Neural cell (in vitro differentiated cells): ENCODE measurements at regions not wholly inside any gene's neighbourhood (a gene's known extent, or its start where the extent isn't known, plus 50 kb on each side); places are given as distances from the start of the nearest gene placed in this dataset.

Experiments used
- H2AFZ ChIP-seq: fragments of 200-600, 300-800 bp; sonication (generic), shearing (Covaris generic); 2 replicates; pipeline ENCODE4 v1.6.0; 2014; ENCODE audit warnings: low read depth, mild to moderate bottlenecking, antibody characterized with exemption, low read length, moderate library complexity
- H3F3A ChIP-seq: fragments of 200-600 bp; shearing (Covaris generic); 2 replicates; pipeline ENCODE4 v1.6.1; 2016; ENCODE audit warnings: mild to moderate bottlenecking, moderate library complexity, mixed read lengths, antibody characterized with exemption, low read length; ENCODE audit not compliant: insufficient read depth, poor library complexity, severe bottlenecking
- H3K27ac ChIP-seq: fragments of 200-600, 300-800 bp; sonication (generic), shearing (Covaris generic); 2 replicates; pipeline ENCODE4 v1.5.1; 2014; ENCODE audit warnings: mild to moderate bottlenecking, low read length, moderate library complexity
- H3K27me3 ChIP-seq: fragments of 300-800, 200-600 bp; sonication (generic), shearing (Covaris generic); 2 replicates; pipeline ENCODE4 v1.6.0; 2014; ENCODE audit warnings: mild to moderate bottlenecking, low read depth, low read length, moderate library complexity; ENCODE audit not compliant: insufficient read depth
- H3K36me3 ChIP-seq: fragments of 300-800, 200-600 bp; sonication (generic), shearing (Covaris generic); 2 replicates; pipeline ENCODE4 v1.5.1; 2014; ENCODE audit warnings: mild to moderate bottlenecking, antibody characterized with exemption, low read length, moderate library complexity; ENCODE audit not compliant: insufficient read depth
- H3K4me2 ChIP-seq: fragments of 300-800, 200-600 bp; sonication (generic), shearing (Covaris generic); 2 replicates; pipeline ENCODE4 v1.6.0; 2014; ENCODE audit warnings: mild to moderate bottlenecking, low read length
- H3K4me3 ChIP-seq: fragments of 300-800, 200-600 bp; sonication (generic), shearing (Covaris generic); 2 replicates; pipeline ENCODE4 v1.5.1; 2014; ENCODE audit warnings: mild to moderate bottlenecking, low read length, moderate library complexity
- H3K79me2 ChIP-seq: fragments of 200-600 bp; shearing (Covaris generic); replicated peaks from 2 replicates; pipeline ENCODE4 v1.6.0; 2014; ENCODE audit warnings: mild to moderate bottlenecking, low read length, moderate library complexity; ENCODE audit not compliant: insufficient read depth
- H3K9ac ChIP-seq: fragments of 300-800, 200-600 bp; sonication (generic), shearing (Covaris generic); 2 replicates; pipeline ENCODE4 v1.6.1; 2016; ENCODE audit warnings: mild to moderate bottlenecking, low read length, mixed read lengths
- H3K9me2 ChIP-seq: fragments of 200-600 bp; shearing (Covaris generic); 2 replicates; pipeline ENCODE4 v1.6.1; 2016; ENCODE audit warnings: mild to moderate bottlenecking, low read length, mixed read lengths; ENCODE audit not compliant: insufficient read depth
- H3K9me3 ChIP-seq: fragments of 200-600, 300-800 bp; sonication (generic), shearing (Covaris generic); 2 replicates; pipeline ENCODE4 v1.6.1; 2016; ENCODE audit warnings: mild to moderate bottlenecking, mixed run types, low read length, moderate library complexity, mixed read lengths
- H4K20me1 ChIP-seq: fragments of 200-600 bp; shearing (Covaris generic); 2 replicates; pipeline ENCODE4 v1.6.1; 2016; ENCODE audit warnings: mild to moderate bottlenecking, mixed run types; ENCODE audit not compliant: insufficient read depth
- EP300 ChIP-seq: fragments of 450-650 bp; conservative IDR thresholded peaks from 2 replicates; pipeline ENCODE4 v1.6.1; 2014; ENCODE audit warnings: antibody characterized with exemption, mild to moderate bottlenecking, moderate library complexity; ENCODE audit not compliant: poor library complexity, severe bottlenecking
- EZH2 ChIP-seq: fragments of 200-600, 300-800 bp; shearing (Covaris generic), sonication (generic); IDR thresholded peaks from 2 replicates; pipeline ENCODE4 v1.6.1; 2014; ENCODE audit warnings: antibody characterized with exemption, low read length, borderline replicate concordance, mild to moderate bottlenecking; ENCODE audit not compliant: insufficient read depth, poor library complexity, severe bottlenecking
- MXI1 ChIP-seq: fragments of 450-650 bp; conservative IDR thresholded peaks from 2 replicates; pipeline ENCODE4 v1.6.1; 2014; ENCODE audit warnings: antibody characterized with exemption, mild to moderate bottlenecking; ENCODE audit not compliant: poor library complexity, severe bottlenecking
- POLR2AphosphoS5 ChIP-seq: IDR thresholded peaks from 2 replicates; pipeline ENCODE4 v1.6.1; 2012
- RAD21 ChIP-seq: fragments of 450-650 bp; conservative IDR thresholded peaks from 2 replicates; pipeline ENCODE4 v1.6.1; 2014; ENCODE audit warnings: antibody characterized with exemption, mild to moderate bottlenecking, moderate library complexity
- SMC3 ChIP-seq: fragments of 450-650 bp; conservative IDR thresholded peaks from 2 replicates; pipeline ENCODE4 v1.6.1; 2014; ENCODE audit warnings: antibody characterized with exemption, mild to moderate bottlenecking, moderate library complexity; ENCODE audit not compliant: poor library complexity
- TAF1 ChIP-seq: IDR thresholded peaks from 2 replicates; pipeline ENCODE4 v1.6.1; 2012; ENCODE audit warnings: low read depth
- TF ChIP-seq, protein P1 (sequence below): fragments of 450-650 bp; IDR thresholded peaks from 2 replicates; pipeline ENCODE4 v1.5.1; 2014; ENCODE audit warnings: antibody characterized with exemption, mild to moderate bottlenecking, moderate library complexity; ENCODE audit not compliant: poor library complexity, severe bottlenecking
- TF ChIP-seq, protein P2 (sequence below): IDR thresholded peaks from 2 replicates; pipeline ENCODE4 v1.6.1; 2012; ENCODE audit warnings: borderline replicate concordance

DNA sequence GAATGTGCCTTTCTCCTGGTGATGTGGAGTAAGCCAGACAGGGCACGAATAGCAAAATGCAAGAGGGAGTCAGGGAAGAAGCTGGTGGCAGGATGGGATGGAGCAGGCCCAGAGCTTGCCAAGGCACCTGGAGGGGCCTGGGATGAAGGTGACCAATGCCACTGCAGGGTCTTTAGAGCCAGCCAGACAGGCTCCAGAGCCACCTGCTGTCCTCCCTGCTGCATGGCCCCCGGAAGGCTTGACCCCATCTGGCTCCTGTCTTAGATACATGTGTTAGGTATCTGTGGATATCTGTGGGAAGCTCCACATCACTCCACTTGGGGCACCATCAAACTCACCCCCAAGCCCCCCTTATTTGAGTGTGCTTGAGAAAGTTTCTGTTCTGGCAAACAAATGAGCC, 99.9 kb upstream of the ATL2 start:
- no peaks in the 10 kb centered on the region for H3K79me2 ChIP-seq
- no peaks in the 10 kb centered on the region for H3K9me2 ChIP-seq
- no peaks in the 10 kb centered on the region for H3K36me3 ChIP-seq
- H3K27me3 ChIP-seq, result no peaks in the 10 kb centered on the region
- peaks cover 10% of the 10 kb centered on the region for H3K9me3 ChIP-seq
- H2AFZ ChIP-seq, result no peak overlapping the region
- no peaks in the 10 kb centered on the region for H4K20me1 ChIP-seq
- no peak overlapping the region for H3K27ac ChIP-seq
- H3F3A ChIP-seq, result no peaks in the 10 kb centered on the region
- no peak overlapping the region for H3K4me2 ChIP-seq
- TF ChIP-seq TAF1 (no peak), EP300 (no peak), RAD21 (no peak), EZH2 (no peak), POLR2AphosphoS5 (no peak), SMC3 (no peak), MXI1 (no peak)
- TF ChIP-seq, protein P1, sequence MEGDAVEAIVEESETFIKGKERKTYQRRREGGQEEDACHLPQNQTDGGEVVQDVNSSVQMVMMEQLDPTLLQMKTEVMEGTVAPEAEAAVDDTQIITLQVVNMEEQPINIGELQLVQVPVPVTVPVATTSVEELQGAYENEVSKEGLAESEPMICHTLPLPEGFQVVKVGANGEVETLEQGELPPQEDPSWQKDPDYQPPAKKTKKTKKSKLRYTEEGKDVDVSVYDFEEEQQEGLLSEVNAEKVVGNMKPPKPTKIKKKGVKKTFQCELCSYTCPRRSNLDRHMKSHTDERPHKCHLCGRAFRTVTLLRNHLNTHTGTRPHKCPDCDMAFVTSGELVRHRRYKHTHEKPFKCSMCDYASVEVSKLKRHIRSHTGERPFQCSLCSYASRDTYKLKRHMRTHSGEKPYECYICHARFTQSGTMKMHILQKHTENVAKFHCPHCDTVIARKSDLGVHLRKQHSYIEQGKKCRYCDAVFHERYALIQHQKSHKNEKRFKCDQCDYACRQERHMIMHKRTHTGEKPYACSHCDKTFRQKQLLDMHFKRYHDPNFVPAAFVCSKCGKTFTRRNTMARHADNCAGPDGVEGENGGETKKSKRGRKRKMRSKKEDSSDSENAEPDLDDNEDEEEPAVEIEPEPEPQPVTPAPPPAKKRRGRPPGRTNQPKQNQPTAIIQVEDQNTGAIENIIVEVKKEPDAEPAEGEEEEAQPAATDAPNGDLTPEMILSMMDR, result no peak
- TF ChIP-seq, protein P2, sequence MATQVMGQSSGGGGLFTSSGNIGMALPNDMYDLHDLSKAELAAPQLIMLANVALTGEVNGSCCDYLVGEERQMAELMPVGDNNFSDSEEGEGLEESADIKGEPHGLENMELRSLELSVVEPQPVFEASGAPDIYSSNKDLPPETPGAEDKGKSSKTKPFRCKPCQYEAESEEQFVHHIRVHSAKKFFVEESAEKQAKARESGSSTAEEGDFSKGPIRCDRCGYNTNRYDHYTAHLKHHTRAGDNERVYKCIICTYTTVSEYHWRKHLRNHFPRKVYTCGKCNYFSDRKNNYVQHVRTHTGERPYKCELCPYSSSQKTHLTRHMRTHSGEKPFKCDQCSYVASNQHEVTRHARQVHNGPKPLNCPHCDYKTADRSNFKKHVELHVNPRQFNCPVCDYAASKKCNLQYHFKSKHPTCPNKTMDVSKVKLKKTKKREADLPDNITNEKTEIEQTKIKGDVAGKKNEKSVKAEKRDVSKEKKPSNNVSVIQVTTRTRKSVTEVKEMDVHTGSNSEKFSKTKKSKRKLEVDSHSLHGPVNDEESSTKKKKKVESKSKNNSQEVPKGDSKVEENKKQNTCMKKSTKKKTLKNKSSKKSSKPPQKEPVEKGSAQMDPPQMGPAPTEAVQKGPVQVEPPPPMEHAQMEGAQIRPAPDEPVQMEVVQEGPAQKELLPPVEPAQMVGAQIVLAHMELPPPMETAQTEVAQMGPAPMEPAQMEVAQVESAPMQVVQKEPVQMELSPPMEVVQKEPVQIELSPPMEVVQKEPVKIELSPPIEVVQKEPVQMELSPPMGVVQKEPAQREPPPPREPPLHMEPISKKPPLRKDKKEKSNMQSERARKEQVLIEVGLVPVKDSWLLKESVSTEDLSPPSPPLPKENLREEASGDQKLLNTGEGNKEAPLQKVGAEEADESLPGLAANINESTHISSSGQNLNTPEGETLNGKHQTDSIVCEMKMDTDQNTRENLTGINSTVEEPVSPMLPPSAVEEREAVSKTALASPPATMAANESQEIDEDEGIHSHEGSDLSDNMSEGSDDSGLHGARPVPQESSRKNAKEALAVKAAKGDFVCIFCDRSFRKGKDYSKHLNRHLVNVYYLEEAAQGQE, result no peak
- H3K9ac ChIP-seq, result no peak overlapping the region
- no peak overlapping the region for H3K4me3 ChIP-seq

- Histone ChIP-seq H3F3A (no peaks in the 10 kb centered on the region), H2AFZ (no peak overlapping the region), H3K9me2 (no peaks in the 10 kb centered on the region), H3K36me3 (no peaks in the 10 kb centered on the region), H3K9ac (no peak overlapping the region), H3K27ac (no peak overlapping the region), H3K79me2 (no peaks in the 10 kb centered on the region), H3K9me3 (peaks cover 6% of the 10 kb centered on the region), H3K4me2 (no peak overlapping the region), H4K20me1 (no peaks in the 10 kb centered on the region), H3K27me3 (no peaks in the 10 kb centered on the region), H3K4me3 (no peak overlapping the region)
- TF ChIP-seq RAD21, result no peak
- TF ChIP-seq, protein P1, result no peak
- no peak for TF ChIP-seq POLR2AphosphoS5
- TF ChIP-seq SMC3, result no peak
- TF ChIP-seq EP300, result no peak
- TF ChIP-seq MXI1, result no peak
- TF ChIP-seq EZH2, result no peak
- no peak for TF ChIP-seq TAF1
- TF ChIP-seq, protein P2, result no peak
These were observed 98.5 kb upstream of the ATL2 start for GRCh38 chr2:38475567-38475881.
